Gastroesophageal sphincter (tissue), 4 donors: ENCODE measurements at regions not wholly inside any gene's neighbourhood (a gene's known extent, or its start where the extent isn't known, plus 50 kb on each side); places are given as distances from the start of the nearest gene placed in this dataset.

Source experiments
- ATAC-seq: fragments of 150-250 bp; one replicate; pipeline ENCODE4 v1.9.1; 2016; ENCODE audit warnings: mild to moderate bottlenecking, moderate library complexity
- H3K27ac ChIP-seq, 4 donors: fragments of 200-600 bp; sonication (generic) in 3 of 4; 1 replicate in 3 of 4; 2 replicates in 1 of 4; pipeline ENCODE4 v1.5.1; 2016 to 2019
- H3K27me3 ChIP-seq: fragments of 200-600 bp; sonication (generic); one replicate; pipeline ENCODE4 v1.5.1; 2019
- H3K36me3 ChIP-seq, 2 donors: fragments of 200-600 bp; sonication (generic); one replicate each; pipeline ENCODE4 v1.5.1; 2019; ENCODE audit warnings: control low read depth in 1 of 2
- H3K4me1 ChIP-seq, 3 donors: fragments of 200-600 bp; sonication (generic); 1 replicate in 2 of 3; 2 replicates in 1 of 3; pipeline ENCODE4 v1.5.1; 2016 to 2019; ENCODE audit warnings: control low read depth in 2 of 3
- H3K4me3 ChIP-seq, 2 donors: fragments of 200-600 bp; sonication (generic); one replicate each; pipeline ENCODE4 v1.5.1; 2019; ENCODE audit warnings: mild to moderate bottlenecking in 1 of 2, moderate library complexity in 1 of 2
- H3K9me3 ChIP-seq, 3 donors: fragments of 200-600 bp; sonication (generic); one replicate each; pipeline ENCODE4 v1.5.1; 2017 to 2019; ENCODE audit warnings: control low read depth in 2 of 3
- CTCF ChIP-seq, 4 experiments: fragments of 200-600 bp in 2 of 4; fragments of 450-650 bp in 2 of 4; sonication (generic) in 1 of 4; IDR thresholded peaks; one replicate each; pipeline ENCODE4 v1.5.1; 2017 to 2019; ENCODE audit warnings: antibody characterized with exemption in 4 of 4, mild to moderate bottlenecking in 2 of 4, moderate library complexity in 2 of 4
- EP300 ChIP-seq: sonication (generic); formaldehyde crosslinking; IDR thresholded peaks from one replicate; pipeline ENCODE4 v1.6.1; 2017; ENCODE audit warnings: antibody characterized with exemption, mild to moderate bottlenecking
- POLR2A ChIP-seq, 2 donors: fragments of 450-650 bp; IDR thresholded peaks; one replicate each; pipeline ENCODE4 v1.6.1; 2017; ENCODE audit warnings: antibody characterized with exemption in 2 of 2, mild to moderate bottlenecking in 2 of 2, moderate library complexity in 1 of 2
- POLR2AphosphoS5 ChIP-seq: sonication (generic); formaldehyde crosslinking; IDR thresholded peaks from one replicate; pipeline ENCODE4 v1.6.1; 2017; ENCODE audit warnings: antibody characterized with exemption
- WGBS, 2 donors: methylation state at CpG; one replicate each; pipeline ENCODE4 v1.1.5; 2018; ENCODE audit warnings: low coverage in 1 of 2; 5-methylcytosine and 5-hydroxymethylcytosine counted together

- no peaks in the 10 kb centered on the region for H3K9me3 ChIP-seq
- H3K4me3 ChIP-seq = no peak overlapping the region
- 77 to 97% methylated on average over 3 of the region's 4 CpGs for WGBS, 2 donors
- no peaks in the 10 kb centered on the region for H3K36me3 ChIP-seq
- H3K4me1 ChIP-seq = no peaks in the 10 kb centered on the region
- peaks cover 4% of the 10 kb centered on the region for H3K27me3 ChIP-seq
- TF ChIP-seq POLR2AphosphoS5 (no peak), EP300 (no peak), POLR2A (IDR thresholded peaks at IDR 0.05) (no peak), CTCF (IDR thresholded peaks at IDR 0.05) (no peak)
- H3K27ac ChIP-seq = no peak overlapping the region
- no peak for ATAC-seq
Observed at GRCh38 chr21:35724156-35724555, 336.2 kb downstream of the SETD4 start.

GRCh38 chr21:35721701-35722100, 338.6 kb downstream of the SETD4 start:
- no peak for ATAC-seq
- H3K27ac ChIP-seq = no peak overlapping the region
- no peak overlapping the region for H3K4me3 ChIP-seq
- peaks cover 3% of the 10 kb centered on the region for H3K27me3 ChIP-seq
- 66 to 76% methylated on average over 4 of the region's 4 CpGs for WGBS, 2 donors
- no peak for TF ChIP-seq EP300
- no peak for TF ChIP-seq CTCF (IDR thresholded peaks at IDR 0.05)
- no peak for TF ChIP-seq POLR2A (IDR thresholded peaks at IDR 0.05)
- TF ChIP-seq POLR2AphosphoS5 = no peak
- no peaks in the 10 kb centered on the region for H3K9me3 ChIP-seq
- no peaks in the 10 kb centered on the region for H3K4me1 ChIP-seq
- H3K36me3 ChIP-seq = no peaks in the 10 kb centered on the region

- no peak for TF ChIP-seq POLR2A (IDR thresholded peaks at IDR 0.05)
- TF ChIP-seq EP300 = no peak
- no peak for TF ChIP-seq POLR2AphosphoS5
- TF ChIP-seq CTCF (IDR thresholded peaks at IDR 0.05) = no peak
- Histone ChIP-seq H3K27ac (no peak overlapping the region), H3K4me3 (no peak overlapping the region), H3K27me3 (no peaks in the 10 kb centered on the region), H3K36me3 (no peaks in the 10 kb centered on the region), H3K9me3 (no peaks in the 10 kb centered on the region), H3K4me1 (no peaks in the 10 kb centered on the region)
- no peak for ATAC-seq
- WGBS, 2 donors = 18 to 30% methylated on average over 2 to 6 of the region's 6 CpGs
Observed at GRCh38 chr21:35720208-35720731, 340.1 kb downstream of the SETD4 start.

GRCh38 chr21:35719080-35719479, 341.2 kb downstream of the SETD4 start:
- WGBS, 2 donors = 58 to 69% methylated on average over 1 of the region's 1 CpG
- Histone ChIP-seq H3K27me3 (peaks cover 3% of the 10 kb centered on the region), H3K9me3 (no peaks in the 10 kb centered on the region), H3K36me3 (no peaks in the 10 kb centered on the region), H3K27ac (no peak overlapping the region), H3K4me1 (no peaks in the 10 kb centered on the region), H3K4me3 (no peak overlapping the region)
- TF ChIP-seq EP300 (no peak), POLR2AphosphoS5 (no peak), POLR2A (IDR thresholded peaks at IDR 0.05) (no peak), CTCF (IDR thresholded peaks at IDR 0.05) (no peak)
- ATAC-seq = no peak

GRCh38 chr21:35716876-35717565, 343.3 kb downstream of the SETD4 start:
- no peaks in the 10 kb centered on the region for H3K9me3 ChIP-seq
- no peak for ATAC-seq
- H3K27me3 ChIP-seq = peaks cover 6% of the 10 kb centered on the region
- no peak overlapping the region for H3K4me3 ChIP-seq
- no peak overlapping the region for H3K27ac ChIP-seq
- no peaks in the 10 kb centered on the region for H3K4me1 ChIP-seq
- TF ChIP-seq CTCF (IDR thresholded peaks at IDR 0.05) = no peak
- no peak for TF ChIP-seq POLR2A (IDR thresholded peaks at IDR 0.05)
- TF ChIP-seq POLR2AphosphoS5 = no peak
- no peak for TF ChIP-seq EP300
- 18 to 29% methylated on average over 1 to 2 of the region's 2 CpGs for WGBS, 2 donors
- H3K36me3 ChIP-seq = no peaks in the 10 kb centered on the region
